Natural killer cell (primary cell): ENCODE measurements at regions not wholly inside any gene's neighbourhood (a gene's known extent, or its start where the extent isn't known, plus 50 kb on each side); places are given as distances from the start of the nearest gene placed in this dataset.

ENCODE experiments used
- ATAC-seq, 3 donors: fragments of 150-1000 bp in 2 of 3; fragments of 200-7000 bp in 1 of 3; cut with Tn5 transposase; 1 replicate in 1 of 3; 2 replicates in 2 of 3; pipeline ENCODE4 v1.10.0; 2021; ENCODE audit warnings: mild to moderate bottlenecking in 2 of 3, moderate library complexity in 2 of 3
- DNase-seq, 2 donors: peaks; one replicate each; pipeline versions ENCODE4 v3.0.0 to v3.0.0-alpha.2; 2013 to 2021; ENCODE audit warnings: mixed read lengths in 1 of 2
- H3K27ac ChIP-seq: one replicate; pipeline ENCODE4 v1.5.1; 2013; ENCODE audit warnings: mild to moderate bottlenecking, low read length
- H3K27me3 ChIP-seq: one replicate; pipeline ENCODE4 v1.6.1; 2013; ENCODE audit warnings: low read length; ENCODE audit not compliant: control insufficient read depth, insufficient read depth
- H3K36me3 ChIP-seq: one replicate; pipeline ENCODE4 v1.6.1; 2013; ENCODE audit warnings: low read length; ENCODE audit not compliant: control insufficient read depth, insufficient read depth
- H3K4me1 ChIP-seq: one replicate; pipeline ENCODE4 v1.6.1; 2013; ENCODE audit warnings: low read length; ENCODE audit not compliant: control insufficient read depth, insufficient read depth
- H3K4me3 ChIP-seq: one replicate; pipeline ENCODE4 v1.5.1; 2013; ENCODE audit warnings: low read length
- H3K9me3 ChIP-seq: one replicate; pipeline ENCODE4 v1.6.1; 2013; ENCODE audit warnings: low read length; ENCODE audit not compliant: control insufficient read depth, insufficient read depth
- H3K27ac Mint-ChIP-seq, 2 donors: one replicate each; pipeline ENCODE4 v1.8.0; 2022; ENCODE audit warnings: mild to moderate bottlenecking in 2 of 2, mixed read lengths in 2 of 2, moderate library complexity in 1 of 2
- H3K27me3 Mint-ChIP-seq, 2 donors: one replicate each; pipeline ENCODE4 v1.8.0; 2022; ENCODE audit warnings: low read depth in 2 of 2, mixed read lengths in 2 of 2
- H3K36me3 Mint-ChIP-seq: one replicate; pipeline ENCODE4 v1.8.0; 2022; ENCODE audit warnings: mixed read lengths
- H3K4me1 Mint-ChIP-seq, 2 donors: one replicate each; pipeline ENCODE4 v1.8.0; 2022; ENCODE audit warnings: mixed read lengths in 2 of 2
- H3K4me3 Mint-ChIP-seq: one replicate; pipeline ENCODE4 v1.8.0; 2022; ENCODE audit warnings: mild to moderate bottlenecking, moderate library complexity, mixed read lengths
- H3K9me3 Mint-ChIP-seq, 2 donors: one replicate each; pipeline ENCODE4 v1.8.0; 2022; ENCODE audit warnings: mixed read lengths in 2 of 2
- WGBS: methylation state at CpG from one replicate; pipeline ENCODE4 v1.1.7; 2013; ENCODE audit warnings: missing lambda C conversion rate; ENCODE audit not compliant: insufficient coverage; 5-methylcytosine and 5-hydroxymethylcytosine counted together
- intact Hi-C: fragments of 100-400 bp; cut with micrococcal nuclease; formaldehyde crosslinking; loops from one replicate; pipeline ENCODE4 v1.14.2; 2022
- TF ChIP-seq, protein P1 (sequence below): fragments of 200-600 bp; IDR thresholded peaks from one replicate; pipeline ENCODE4 v1.8.0; 2022; ENCODE audit warnings: antibody characterized with exemption

DNA sequence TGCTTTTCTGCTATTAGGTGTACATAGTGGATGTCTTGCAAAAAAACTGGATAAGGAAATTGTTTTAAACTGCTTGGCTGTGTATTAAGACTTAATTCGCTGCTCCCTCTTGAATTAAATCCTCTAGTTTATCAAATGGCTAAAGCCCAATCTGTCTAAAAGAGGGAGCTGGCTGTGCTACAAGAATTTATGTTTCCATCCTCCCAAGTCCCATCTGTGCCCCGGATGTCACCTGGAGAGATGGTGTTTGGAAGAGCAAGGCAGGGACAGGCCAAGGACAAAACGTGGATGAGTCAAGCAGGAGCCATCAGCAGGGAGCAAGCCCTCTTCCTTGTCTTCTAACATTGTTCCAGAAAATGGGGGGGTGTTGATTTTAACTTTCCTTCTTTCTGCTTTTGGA lies 171.3 kb upstream of the LCORL start:
- DNase-seq (no peak), ATAC-seq (no peak)
- no peaks in the 10 kb centered on the region for H3K9me3 ChIP-seq
- no peak overlapping the region for H3K4me3 ChIP-seq
- Mint-ChIP-seq H3K36me3 (no peaks in the 10 kb centered on the region), H3K27ac (no peak overlapping the region), H3K4me3 (no peak overlapping the region), H3K27me3 (no peaks in the 10 kb centered on the region), H3K9me3 (peaks cover 0 to 2% of the 10 kb centered on the region in 2 donors), H3K4me1 (no peaks in the 10 kb centered on the region)
- H3K27me3 ChIP-seq = no peaks in the 10 kb centered on the region
- H3K4me1 ChIP-seq = no peaks in the 10 kb centered on the region
- 73% methylated on average over 3 of the region's 3 CpGs for WGBS
- intact Hi-C loops = no loop called here
- TF ChIP-seq, protein P1, sequence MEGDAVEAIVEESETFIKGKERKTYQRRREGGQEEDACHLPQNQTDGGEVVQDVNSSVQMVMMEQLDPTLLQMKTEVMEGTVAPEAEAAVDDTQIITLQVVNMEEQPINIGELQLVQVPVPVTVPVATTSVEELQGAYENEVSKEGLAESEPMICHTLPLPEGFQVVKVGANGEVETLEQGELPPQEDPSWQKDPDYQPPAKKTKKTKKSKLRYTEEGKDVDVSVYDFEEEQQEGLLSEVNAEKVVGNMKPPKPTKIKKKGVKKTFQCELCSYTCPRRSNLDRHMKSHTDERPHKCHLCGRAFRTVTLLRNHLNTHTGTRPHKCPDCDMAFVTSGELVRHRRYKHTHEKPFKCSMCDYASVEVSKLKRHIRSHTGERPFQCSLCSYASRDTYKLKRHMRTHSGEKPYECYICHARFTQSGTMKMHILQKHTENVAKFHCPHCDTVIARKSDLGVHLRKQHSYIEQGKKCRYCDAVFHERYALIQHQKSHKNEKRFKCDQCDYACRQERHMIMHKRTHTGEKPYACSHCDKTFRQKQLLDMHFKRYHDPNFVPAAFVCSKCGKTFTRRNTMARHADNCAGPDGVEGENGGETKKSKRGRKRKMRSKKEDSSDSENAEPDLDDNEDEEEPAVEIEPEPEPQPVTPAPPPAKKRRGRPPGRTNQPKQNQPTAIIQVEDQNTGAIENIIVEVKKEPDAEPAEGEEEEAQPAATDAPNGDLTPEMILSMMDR = no peak
- no peaks in the 10 kb centered on the region for H3K36me3 ChIP-seq
- no peak overlapping the region for H3K27ac ChIP-seq

DNA sequence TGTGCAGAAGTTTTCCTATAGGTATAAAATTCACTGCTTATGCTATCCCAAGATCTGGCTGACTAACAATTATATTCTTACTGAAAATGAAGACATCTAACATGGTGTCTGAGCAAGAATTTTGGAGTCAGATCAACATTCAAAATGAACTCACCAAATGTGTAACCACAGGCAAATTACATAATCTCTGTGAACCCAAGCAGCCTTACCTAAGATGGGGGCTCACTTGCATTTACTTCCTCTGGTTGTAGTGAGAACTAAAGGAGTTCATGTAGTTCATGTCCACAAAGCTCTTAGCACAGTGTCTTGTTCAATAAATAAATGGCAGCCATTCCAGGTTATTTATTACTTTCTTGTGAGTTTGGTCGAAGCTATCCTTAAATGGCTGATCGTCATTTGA lies 163.9 kb upstream of the LCORL start:
- DNase-seq (no peak), ATAC-seq (no peak)
- no peaks in the 10 kb centered on the region for H3K4me1 ChIP-seq
- Mint-ChIP-seq H3K27me3 (no peaks in the 10 kb centered on the region), H3K36me3 (no peaks in the 10 kb centered on the region), H3K4me1 (no peaks in the 10 kb centered on the region), H3K27ac (no peak overlapping the region), H3K9me3 (peaks cover 0 to 2% of the 10 kb centered on the region in 2 donors), H3K4me3 (no peak overlapping the region)
- H3K27ac ChIP-seq = no peak overlapping the region
- no peaks in the 10 kb centered on the region for H3K36me3 ChIP-seq
- intact Hi-C loops = no loop called here
- H3K4me3 ChIP-seq = no peak overlapping the region
- no peaks in the 10 kb centered on the region for H3K27me3 ChIP-seq
- 87% methylated on average over 2 of the region's 2 CpGs for WGBS
- TF ChIP-seq, protein P1 = no peak
- no peaks in the 10 kb centered on the region for H3K9me3 ChIP-seq

DNA sequence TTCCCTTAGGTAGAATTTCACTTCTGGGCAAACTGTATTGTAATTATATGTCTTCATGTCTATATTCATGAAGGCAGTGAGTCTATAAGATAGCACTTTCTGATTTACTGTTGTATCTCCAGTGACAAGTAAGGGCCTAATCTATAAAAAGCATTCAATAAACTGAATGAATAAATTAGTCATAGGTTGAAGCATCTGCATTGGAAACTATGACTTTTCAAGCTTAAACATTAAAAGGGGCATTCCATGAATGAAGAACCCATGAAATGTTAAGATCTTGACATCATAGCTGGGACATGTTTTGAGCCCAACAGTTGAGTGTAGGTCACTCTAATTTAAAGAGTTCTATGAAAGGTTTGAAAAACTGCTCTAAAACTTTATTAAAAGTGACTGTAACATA lies 159.3 kb upstream of the LCORL start:
- H3K27me3 Mint-ChIP-seq = no peaks in the 10 kb centered on the region
- H3K4me3 Mint-ChIP-seq = no peak overlapping the region
- no peaks in the 10 kb centered on the region for H3K36me3 ChIP-seq
- no peaks in the 10 kb centered on the region for H3K4me1 Mint-ChIP-seq
- TF ChIP-seq, protein P1 = no peak
- no peaks in the 10 kb centered on the region for H3K36me3 Mint-ChIP-seq
- H3K4me3 ChIP-seq = no peak overlapping the region
- no peaks in the 10 kb centered on the region for H3K9me3 ChIP-seq
- H3K9me3 Mint-ChIP-seq = peaks cover 0 to 2% of the 10 kb centered on the region in 2 donors
- ATAC-seq (no peak), DNase-seq (no peak)
- intact Hi-C loops = no loop called here
- H3K27ac ChIP-seq = no peak overlapping the region
- no peaks in the 10 kb centered on the region for H3K27me3 ChIP-seq
- H3K4me1 ChIP-seq = no peaks in the 10 kb centered on the region
- H3K27ac Mint-ChIP-seq = no peak overlapping the region

DNA sequence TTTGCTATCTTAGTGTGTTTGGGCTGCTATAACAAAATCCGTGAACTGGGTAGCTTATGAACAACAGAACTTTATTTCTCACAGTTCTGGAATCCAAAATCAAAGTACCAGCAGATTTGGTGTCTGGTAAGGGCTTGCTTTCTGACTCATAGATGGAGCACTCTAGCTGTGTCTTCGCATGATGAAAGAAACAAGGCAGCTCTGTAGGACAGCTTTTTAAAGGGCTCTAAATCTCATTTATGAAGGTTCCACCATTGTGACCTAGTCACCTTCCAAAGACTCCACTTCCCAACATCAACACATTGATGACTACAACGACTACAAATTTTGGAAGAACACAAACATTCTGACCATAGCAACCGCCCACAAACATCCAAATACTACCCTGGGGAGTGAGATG lies 158.6 kb upstream of the LCORL start:
- Mint-ChIP-seq H3K27ac (no peak overlapping the region), H3K36me3 (no peaks in the 10 kb centered on the region), H3K27me3 (no peaks in the 10 kb centered on the region), H3K4me1 (no peaks in the 10 kb centered on the region), H3K9me3 (peaks cover 0 to 2% of the 10 kb centered on the region in 2 donors), H3K4me3 (no peak overlapping the region)
- Histone ChIP-seq H3K27me3 (no peaks in the 10 kb centered on the region), H3K27ac (no peak overlapping the region), H3K4me1 (no peaks in the 10 kb centered on the region), H3K36me3 (no peaks in the 10 kb centered on the region), H3K9me3 (no peaks in the 10 kb centered on the region), H3K4me3 (no peak overlapping the region)
- DNase-seq = no peak
- TF ChIP-seq, protein P1 = no peak
- ATAC-seq = no peak
- 84% methylated on average over 2 of the region's 4 CpGs for whole genome bisulfite sequencing
- intact Hi-C loops = no loop called here
